ENCODE measurements at regions not wholly inside any gene's neighbourhood (a gene's known extent, or its start where the extent isn't known, plus 50 kb on each side); places are given as distances from the start of the nearest gene placed in this dataset.

- no peak for DNase-seq (ENCODE audit: low read depth)
- no peak overlapping the region for H3K4me3 ChIP-seq (ENCODE audit: low read length)
- TF ChIP-seq CTCF (conservative IDR thresholded peaks at IDR 0.05; ENCODE audit: low read depth, low read length): no peak
Observed at GRCh38 chr19:31903979-31904378, 441.4 kb upstream of the ZNF507 start.

- no peak for DNase-seq (ENCODE audit: low read depth)
- no peak overlapping the region for H3K4me3 ChIP-seq (ENCODE audit: low read length)
Observed at GRCh38 chr19:31906111-31906871, 439.1 kb upstream of the ZNF507 start.

GRCh38 chr19:31907661-31908060 is 437.7 kb upstream of the ZNF507 start:
- no peak for DNase-seq (ENCODE audit: low read depth)
- no peak overlapping the region for H3K4me3 ChIP-seq (ENCODE audit: low read length)
- no peak for TF ChIP-seq CTCF (conservative IDR thresholded peaks at IDR 0.05; ENCODE audit: low read depth, low read length)

More at GRCh38 chr19:31906111-31906871, 439.1 kb upstream of the ZNF507 start:
- no peak for TF ChIP-seq CTCF (conservative IDR thresholded peaks at IDR 0.05; ENCODE audit: low read depth, low read length)

GRCh38 chr19:31908080-31908479 is 437.3 kb upstream of the ZNF507 start:
- no peak overlapping the region for H3K4me3 ChIP-seq (ENCODE audit: low read length)
- no peak for DNase-seq (ENCODE audit: low read depth)
- TF ChIP-seq CTCF (conservative IDR thresholded peaks at IDR 0.05; ENCODE audit: low read depth, low read length): no peak

GRCh38 chr19:31908496-31909225 is 436.7 kb upstream of the ZNF507 start:
- H3K4me3 ChIP-seq (ENCODE audit: low read length): no peak overlapping the region
- DNase-seq (ENCODE audit: low read depth): no peak
- no peak for TF ChIP-seq CTCF (conservative IDR thresholded peaks at IDR 0.05; ENCODE audit: low read depth, low read length)

- no peak for TF ChIP-seq CTCF (conservative IDR thresholded peaks at IDR 0.05; ENCODE audit: low read depth, low read length)
- no peak for DNase-seq (ENCODE audit: low read depth)
- H3K4me3 ChIP-seq (ENCODE audit: low read length): no peak overlapping the region
Observed at GRCh38 chr19:31910224-31910623, 435.2 kb upstream of the ZNF507 start.

GRCh38 chr19:31911577-31911976 is 433.8 kb upstream of the ZNF507 start:
- no peak for TF ChIP-seq CTCF (conservative IDR thresholded peaks at IDR 0.05; ENCODE audit: low read depth, low read length)
- DNase-seq (ENCODE audit: low read depth): no peak
- no peak overlapping the region for H3K4me3 ChIP-seq (ENCODE audit: low read length)
